H9 (cell line): ENCODE measurements at regions not wholly inside any gene's neighbourhood (a gene's known extent, or its start where the extent isn't known, plus 50 kb on each side); places are given as distances from the start of the nearest gene placed in this dataset.

Experiments
- DNase-seq: peaks from one replicate; pipeline ENCODE4 v3.0.0-alpha.2; 2017
- H2AFZ ChIP-seq: one replicate; pipeline ENCODE4 v1.6.1; 2013; ENCODE audit warnings: mild to moderate bottlenecking, low read length, control low read depth, moderate library complexity
- H2AK5ac ChIP-seq: 2 replicates; pipeline ENCODE4 v1.6.1; 2013; ENCODE audit warnings: low read length, control low read depth, mixed read lengths; ENCODE audit not compliant: insufficient read length
- H2BK120ac ChIP-seq: one replicate; pipeline ENCODE4 v1.6.1; 2013; ENCODE audit warnings: low read depth, mild to moderate bottlenecking, low read length, control low read depth, inconsistent platforms; ENCODE audit not compliant: poor library complexity, severe bottlenecking
- H2BK12ac ChIP-seq: 2 replicates; pipeline ENCODE4 v1.6.1; 2013; ENCODE audit warnings: low read length, control low read depth, mixed read lengths, low read depth; ENCODE audit not compliant: insufficient read length
- H2BK15ac ChIP-seq: 2 replicates; pipeline ENCODE4 v1.6.1; 2013; ENCODE audit warnings: low read depth, low read length, control low read depth
- H2BK20ac ChIP-seq: one replicate; pipeline ENCODE4 v1.6.1; 2013; ENCODE audit warnings: low read depth, mild to moderate bottlenecking, low read length, control low read depth, inconsistent platforms; ENCODE audit not compliant: poor library complexity, severe bottlenecking
- H2BK5ac ChIP-seq: 2 replicates; pipeline ENCODE4 v1.6.1; 2013; ENCODE audit warnings: low read length, control low read depth, mixed read lengths; ENCODE audit not compliant: insufficient read length
- H3K14ac ChIP-seq: 2 replicates; pipeline ENCODE4 v1.6.1; 2013; ENCODE audit warnings: low read length, control low read depth; ENCODE audit not compliant: insufficient read depth
- H3K18ac ChIP-seq: 2 replicates; pipeline ENCODE4 v1.6.1; 2013; ENCODE audit warnings: low read depth, mild to moderate bottlenecking, mixed read lengths, low read length, control low read depth; ENCODE audit not compliant: insufficient read length
- H3K23ac ChIP-seq: 2 replicates; pipeline ENCODE4 v1.6.1; 2013; ENCODE audit warnings: low read length, control low read depth, mixed read lengths, low read depth; ENCODE audit not compliant: insufficient read length
- H3K23me2 ChIP-seq: 2 replicates; pipeline ENCODE4 v1.6.1; 2013; ENCODE audit warnings: low read depth, mild to moderate bottlenecking, mixed read lengths, low read length, control low read depth; ENCODE audit not compliant: insufficient read length, poor library complexity, severe bottlenecking
- H3K27ac ChIP-seq: 2 replicates; pipeline ENCODE4 v1.5.1; 2013; ENCODE audit warnings: low read length, control low read depth, mixed read lengths, low read depth; ENCODE audit not compliant: insufficient read length
- H3K27me3 ChIP-seq: 2 replicates; pipeline ENCODE4 v1.6.1; 2013; ENCODE audit warnings: low read length, control low read depth, inconsistent platforms; ENCODE audit not compliant: insufficient read depth
- H3K4ac ChIP-seq: 2 replicates; pipeline ENCODE4 v1.6.1; 2013; ENCODE audit warnings: low read depth, mild to moderate bottlenecking, control low read depth, inconsistent platforms, low read length, moderate library complexity
- H3K4me1 ChIP-seq: 2 replicates; pipeline ENCODE4 v1.6.1; 2013; ENCODE audit warnings: low read length, control low read depth, inconsistent platforms; ENCODE audit not compliant: insufficient read depth
- H3K4me2 ChIP-seq: 2 replicates; pipeline ENCODE4 v1.6.1; 2013; ENCODE audit warnings: low read length, control low read depth, mixed read lengths; ENCODE audit not compliant: insufficient read length, insufficient read depth
- H3K56ac ChIP-seq: 2 replicates; pipeline ENCODE4 v1.6.1; 2013; ENCODE audit warnings: low read depth, mild to moderate bottlenecking, mixed read lengths, low read length, control low read depth; ENCODE audit not compliant: insufficient read length
- H3K79me1 ChIP-seq: 2 replicates; pipeline ENCODE4 v1.6.1; 2013; ENCODE audit warnings: low read depth, mild to moderate bottlenecking, moderate library complexity, low read length, control low read depth, inconsistent platforms; ENCODE audit not compliant: insufficient read depth, poor library complexity, severe bottlenecking
- H3K79me2 ChIP-seq: 2 replicates; pipeline ENCODE4 v1.6.1; 2013; ENCODE audit warnings: low read length, control low read depth, inconsistent platforms; ENCODE audit not compliant: insufficient read depth
- H3K9ac ChIP-seq: 2 replicates; pipeline ENCODE4 v1.6.1; 2013; ENCODE audit warnings: low read length, control low read depth, mixed read lengths; ENCODE audit not compliant: insufficient read length; ENCODE audit errors: extremely low read depth
- H3K9me3 ChIP-seq: one replicate; pipeline ENCODE4 v1.6.1; 2013; ENCODE audit warnings: low read depth, low read length, inconsistent platforms; ENCODE audit not compliant: control insufficient read depth
- H3T11ph ChIP-seq: one replicate; pipeline ENCODE4 v1.6.1; 2013; ENCODE audit warnings: mild to moderate bottlenecking, low read length, control low read depth, inconsistent platforms
- H4K20me1 ChIP-seq: one replicate; pipeline ENCODE4 v1.6.1; 2013; ENCODE audit not compliant: control insufficient read depth, insufficient read length, insufficient read depth
- H4K5ac ChIP-seq: 2 replicates; pipeline ENCODE4 v1.6.1; 2013; ENCODE audit warnings: low read depth, mild to moderate bottlenecking, mixed read lengths, low read length, control low read depth; ENCODE audit not compliant: insufficient read length
- H4K8ac ChIP-seq: replicated peaks from 2 replicates; pipeline ENCODE4 v1.6.1; 2013; ENCODE audit warnings: low read length, control low read depth, mixed read lengths, low read depth; ENCODE audit not compliant: insufficient read length
- H4K91ac ChIP-seq: 2 replicates; pipeline ENCODE4 v1.6.1; 2013; ENCODE audit warnings: low read depth, mild to moderate bottlenecking, moderate library complexity, mixed read lengths, low read length, control low read depth; ENCODE audit not compliant: insufficient read length
- H3K27ac Mint-ChIP-seq, 3 experiments: 2 replicates in 2 of 3; 3 replicates in 1 of 3; pipeline ENCODE4 v1.8.0; 2020 to 2021; ENCODE audit warnings: mixed read lengths in 3 of 3, mild to moderate bottlenecking in 1 of 3, moderate library complexity in 1 of 3
- H3K27me3 Mint-ChIP-seq: 2 replicates; pipeline ENCODE4 v1.8.0; 2021; ENCODE audit warnings: low read depth, mild to moderate bottlenecking, moderate library complexity, mixed read lengths
- H3K36me3 Mint-ChIP-seq, 3 experiments: 2 replicates in 2 of 3; 3 replicates in 1 of 3; pipeline ENCODE4 v1.8.0; 2020 to 2021; ENCODE audit warnings: low read depth in 3 of 3, mixed read lengths in 3 of 3; ENCODE audit not compliant: insufficient read depth in 1 of 3
- H3K4me1 Mint-ChIP-seq, 2 experiments: 2 replicates each; pipeline ENCODE4 v1.8.0; 2020; ENCODE audit warnings: mixed read lengths in 2 of 2
- H3K4me3 Mint-ChIP-seq, 2 experiments: 2 replicates in 1 of 2; 3 replicates in 1 of 2; pipeline ENCODE4 v1.8.0; 2020 to 2021; ENCODE audit warnings: mild to moderate bottlenecking in 2 of 2, mixed read lengths in 2 of 2, moderate library complexity in 1 of 2
- H3K9me3 Mint-ChIP-seq, 2 experiments: 2 replicates in 1 of 2; 3 replicates in 1 of 2; pipeline ENCODE4 v1.8.0; 2020; ENCODE audit warnings: mild to moderate bottlenecking in 2 of 2, mixed read lengths in 2 of 2, moderate library complexity in 1 of 2
- WGBS: extraction: QIAGEN DNeasy Blood & Tissue Kit; methylation state at CpG from one replicate; pipeline ENCODE4 v1.1.7; 2013; ENCODE audit warnings: missing lambda C conversion rate, low lambda C conversion rate, mixed read lengths; ENCODE audit not compliant: insufficient read length; ENCODE audit errors: extremely low coverage; 5-methylcytosine and 5-hydroxymethylcytosine counted together
- TF ChIP-seq, protein P1 (sequence below): fragments of 200-600 bp; sonication (generic); conservative IDR thresholded peaks from 3 replicates; pipeline ENCODE4 v1.8.0; 2021; ENCODE audit warnings: antibody characterized with exemption, mild to moderate bottlenecking

DNA sequence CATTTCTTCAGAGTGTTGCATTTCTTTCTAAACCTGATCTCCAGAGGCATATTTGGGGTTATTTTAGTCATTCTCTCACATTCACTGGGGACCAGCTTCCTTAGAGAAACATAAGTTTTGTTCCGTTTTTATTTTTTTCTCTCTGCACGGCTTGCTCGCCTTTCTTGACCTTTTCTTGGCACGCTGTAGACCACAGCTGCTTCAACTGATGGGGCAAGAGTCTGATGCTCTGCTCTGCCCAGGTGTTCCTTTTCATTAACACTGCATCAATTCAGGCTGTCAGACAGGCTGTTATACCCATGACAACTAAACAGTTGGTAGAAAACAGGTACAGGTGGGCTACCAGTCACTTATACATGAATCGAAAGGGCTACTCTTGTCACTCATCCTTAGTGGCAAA is 682.2 kb upstream of the DIAPH2 start:
- Histone ChIP-seq H3K79me2 (no peaks in the 10 kb centered on the region), H3K23ac (no peak overlapping the region), H4K5ac (no peak overlapping the region), H2BK15ac (no peak overlapping the region), H3K56ac (no peak overlapping the region), H2BK20ac (no peak overlapping the region), H4K91ac (no peak overlapping the region), H3K79me1 (no peaks in the 10 kb centered on the region), H2BK120ac (no peak overlapping the region), H3K18ac (no peak overlapping the region), H3K14ac (no peak overlapping the region), H2BK5ac (no peak overlapping the region), H4K20me1 (no peaks in the 10 kb centered on the region), H3K4me2 (no peak overlapping the region), H3K4me1 (peaks cover 3% of the 10 kb centered on the region; the same call in 1 of the 2 replicates), H3K9ac (no peak overlapping the region), H3K9me3 (no peaks in the 10 kb centered on the region), H2AFZ (no peak overlapping the region), H3K27me3 (no peaks in the 10 kb centered on the region), H3K27ac (no peak overlapping the region), H2BK12ac (no peak overlapping the region), H3T11ph (no peak overlapping the region), H3K4ac (no peak overlapping the region), H4K8ac (no peak overlapping the region), H3K23me2 (no peaks in the 10 kb centered on the region), H2AK5ac (no peak overlapping the region)
- Mint-ChIP-seq H3K4me3 (no peak overlapping the region), H3K9me3 (no peaks in the 10 kb centered on the region), H3K27ac (no peak overlapping the region), H3K4me1 (peaks cover 4 to 7% of the 10 kb centered on the region in 2 experiments), H3K36me3 (no peaks in the 10 kb centered on the region), H3K27me3 (no peaks in the 10 kb centered on the region)
- no CpG with 5 or more reads among the region's 5 CpGs for WGBS
- TF ChIP-seq, protein P1, sequence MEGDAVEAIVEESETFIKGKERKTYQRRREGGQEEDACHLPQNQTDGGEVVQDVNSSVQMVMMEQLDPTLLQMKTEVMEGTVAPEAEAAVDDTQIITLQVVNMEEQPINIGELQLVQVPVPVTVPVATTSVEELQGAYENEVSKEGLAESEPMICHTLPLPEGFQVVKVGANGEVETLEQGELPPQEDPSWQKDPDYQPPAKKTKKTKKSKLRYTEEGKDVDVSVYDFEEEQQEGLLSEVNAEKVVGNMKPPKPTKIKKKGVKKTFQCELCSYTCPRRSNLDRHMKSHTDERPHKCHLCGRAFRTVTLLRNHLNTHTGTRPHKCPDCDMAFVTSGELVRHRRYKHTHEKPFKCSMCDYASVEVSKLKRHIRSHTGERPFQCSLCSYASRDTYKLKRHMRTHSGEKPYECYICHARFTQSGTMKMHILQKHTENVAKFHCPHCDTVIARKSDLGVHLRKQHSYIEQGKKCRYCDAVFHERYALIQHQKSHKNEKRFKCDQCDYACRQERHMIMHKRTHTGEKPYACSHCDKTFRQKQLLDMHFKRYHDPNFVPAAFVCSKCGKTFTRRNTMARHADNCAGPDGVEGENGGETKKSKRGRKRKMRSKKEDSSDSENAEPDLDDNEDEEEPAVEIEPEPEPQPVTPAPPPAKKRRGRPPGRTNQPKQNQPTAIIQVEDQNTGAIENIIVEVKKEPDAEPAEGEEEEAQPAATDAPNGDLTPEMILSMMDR, result no peak
- no peak for DNase-seq
